GM21360 (cell line): ENCODE measurements at regions not wholly inside any gene's neighbourhood (a gene's known extent, or its start where the extent isn't known, plus 50 kb on each side); places are given as distances from the start of the nearest gene placed in this dataset.
"Not testable (repeated sequence)": the region's sequence is repeated elsewhere in the genome, so short reads cannot be mapped to it uniquely, and the experiment has no call there.

Experiments
- ATAC-seq: cut with Tn5 transposase; IDR thresholded peaks from one replicate; pipeline ENCODE4 v1.9.1; 2021; ENCODE audit warnings: mild to moderate bottlenecking, moderate library complexity; ENCODE audit not compliant: unreplicated experiment

GRCh38 chr7:133132906-133133305, 51.0 kb upstream of the CHCHD3 start:
- ATAC-seq: no peak

- ATAC-seq: no peak
Observed at GRCh38 chr7:133134810-133135209, 52.9 kb upstream of the CHCHD3 start.

- ATAC-seq: no peak
Observed at GRCh38 chr7:133135451-133135850, 53.6 kb upstream of the CHCHD3 start.

- no peak for ATAC-seq
Observed at GRCh38 chr7:133139350-133139749, 57.5 kb upstream of the CHCHD3 start.

GRCh38 chr7:133139801-133140200, 57.9 kb upstream of the CHCHD3 start:
- no peak for ATAC-seq

- ATAC-seq: no peak
Observed at GRCh38 chr7:133140994-133141595, 59.2 kb upstream of the CHCHD3 start.

- ATAC-seq: no peak
Observed at GRCh38 chr7:133150760-133151159, 68.9 kb upstream of the CHCHD3 start.

- ATAC-seq: no peak
Observed at GRCh38 chr7:133152875-133153274, 71.0 kb upstream of the CHCHD3 start.

- ATAC-seq: no peak
Observed at GRCh38 chr7:133155146-133155545, 73.3 kb upstream of the CHCHD3 start.

- ATAC-seq: no peak
Observed at GRCh38 chr7:133155642-133156041, 73.8 kb upstream of the CHCHD3 start.

GRCh38 chr7:133157045-133157444, 75.2 kb upstream of the CHCHD3 start:
- ATAC-seq: no peak

GRCh38 chr7:133164498-133164897, 82.6 kb upstream of the CHCHD3 start:
- no peak for ATAC-seq

- peak; percentile 54 for ATAC-seq
Observed at GRCh38 chr7:133165001-133165400, 83.1 kb upstream of the CHCHD3 start.

GRCh38 chr7:133165529-133165928, 83.6 kb upstream of the CHCHD3 start:
- ATAC-seq: no peak

- ATAC-seq: no peak
Observed at GRCh38 chr7:133167300-133167699, 85.4 kb upstream of the CHCHD3 start.

GRCh38 chr7:133169167-133169822, 83.6 kb upstream of the EXOC4 start:
- not testable (repeated sequence) for ATAC-seq

GRCh38 chr7:133177476-133177875, 75.4 kb upstream of the EXOC4 start:
- ATAC-seq: not testable (repeated sequence)

GRCh38 chr7:133180717-133181116, 72.2 kb upstream of the EXOC4 start:
- no peak for ATAC-seq

- ATAC-seq: no peak
Observed at GRCh38 chr7:133183042-133183794, 69.7 kb upstream of the EXOC4 start.

GRCh38 chr7:133183969-133184368, 68.9 kb upstream of the EXOC4 start:
- no peak for ATAC-seq

GRCh38 chr7:133185512-133185911, 67.4 kb upstream of the EXOC4 start:
- no peak for ATAC-seq

GRCh38 chr7:133186060-133186459, 66.8 kb upstream of the EXOC4 start:
- no peak for ATAC-seq
